ENCODE measurements at regions not wholly inside any gene's neighbourhood (a gene's known extent, or its start where the extent isn't known, plus 50 kb on each side); places are given as distances from the start of the nearest gene placed in this dataset.
"Not testable (repeated sequence)": the region's sequence is repeated elsewhere in the genome, so short reads cannot be mapped to it uniquely, and the experiment has no call there.

DNA sequence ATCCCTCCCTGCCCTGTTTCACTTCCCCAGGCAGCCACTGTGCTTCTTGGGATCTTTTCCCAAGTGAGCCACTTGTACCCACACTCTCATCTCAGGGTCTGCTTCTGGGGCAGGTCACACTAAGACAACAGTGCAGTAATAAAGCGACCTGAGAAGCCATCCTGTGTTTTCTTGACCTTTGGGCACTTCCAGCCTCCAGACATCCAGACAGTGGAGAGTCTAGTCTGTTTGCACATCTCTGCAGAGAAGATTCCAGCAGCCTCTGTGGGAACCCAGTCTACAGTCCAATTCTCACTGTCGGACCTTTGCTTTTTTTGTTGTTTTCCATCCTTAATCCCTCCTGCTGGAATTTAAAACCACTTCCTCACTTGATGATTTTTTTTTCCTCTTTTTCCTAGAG, 50.3 kb upstream of the ATP6AP2 start:
- DNase-seq (ENCODE audit: low read depth): no peak

DNA sequence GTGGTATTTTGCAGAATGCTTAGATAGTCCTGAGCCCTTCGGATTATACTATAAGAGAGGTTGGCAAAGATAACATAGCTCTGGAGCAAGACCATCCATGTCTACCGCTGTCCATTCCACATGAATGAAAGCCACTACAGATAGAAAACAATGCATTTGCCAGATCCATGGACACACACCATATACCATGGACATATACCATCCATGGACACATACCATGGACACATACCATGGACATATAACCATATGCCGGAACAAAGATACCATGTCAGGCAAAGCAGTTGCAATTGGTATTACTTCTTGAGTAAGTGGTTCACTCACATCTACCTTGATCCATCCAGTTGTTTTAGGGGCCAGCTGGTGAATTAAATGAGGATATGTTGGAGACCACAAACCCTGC, 53.2 kb upstream of the ATP6AP2 start:
- no peak for DNase-seq (ENCODE audit: low read depth)

DNA sequence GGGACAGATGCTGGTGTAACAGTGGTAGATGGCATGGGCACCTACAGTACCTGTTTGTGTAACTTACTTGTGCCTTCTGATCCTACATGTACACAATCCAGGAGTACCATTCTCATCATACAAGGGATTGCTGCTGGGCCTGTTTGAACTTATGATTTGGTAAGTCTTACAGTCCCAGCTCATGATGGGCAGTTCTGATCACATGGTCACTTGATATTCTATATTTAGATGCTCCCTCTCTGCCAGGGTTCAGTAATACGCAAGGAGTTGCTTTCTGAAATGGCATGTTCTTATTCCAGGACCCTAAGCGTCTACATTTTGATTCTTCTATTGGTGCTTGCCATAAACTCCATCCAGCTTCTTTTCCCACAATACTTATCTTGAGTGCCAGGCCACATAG, 54.4 kb upstream of the ATP6AP2 start:
- no peak for DNase-seq (ENCODE audit: low read depth)

DNA sequence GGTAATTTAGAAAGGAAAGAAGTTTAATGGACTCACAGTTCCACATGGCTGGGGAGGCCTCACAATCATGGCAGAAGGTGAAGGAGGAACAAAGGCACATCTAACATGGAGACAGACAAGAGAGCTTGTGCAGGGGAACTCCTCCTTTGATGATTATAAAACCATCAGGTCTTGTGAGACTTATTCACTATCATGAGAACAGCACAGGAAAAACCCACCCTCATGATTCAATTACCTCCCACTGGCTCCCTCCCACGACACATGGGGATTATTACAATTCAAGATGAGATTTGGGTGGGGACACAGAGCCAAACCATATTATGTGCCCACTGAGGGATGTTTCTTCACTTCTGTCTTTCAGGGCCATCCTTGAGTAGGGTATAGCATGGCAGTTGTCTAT, 54.9 kb upstream of the ATP6AP2 start:
- not testable (repeated sequence) for DNase-seq (ENCODE audit: low read depth)

DNA sequence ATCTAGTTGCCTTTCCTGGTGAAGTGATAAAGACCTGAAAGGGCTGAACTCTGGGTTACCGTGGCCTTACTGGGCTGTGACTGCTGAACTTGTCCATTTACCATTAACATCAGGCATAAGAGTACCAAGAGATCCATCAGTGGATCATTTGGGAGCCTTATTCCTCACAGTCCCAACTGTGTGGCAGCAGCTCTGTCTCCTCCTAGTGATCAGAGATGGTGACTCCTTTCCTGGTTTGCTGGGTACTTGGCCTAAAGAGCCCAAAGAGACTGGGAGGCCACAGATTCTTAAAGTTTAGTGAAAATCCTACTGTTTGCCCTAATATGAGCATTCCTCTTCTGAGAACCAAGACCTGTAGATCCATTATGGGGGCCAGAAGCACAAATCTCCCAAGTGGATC, 56.3 kb upstream of the ATP6AP2 start:
- peak; percentile 18 for DNase-seq (ENCODE audit: low read depth)

DNA sequence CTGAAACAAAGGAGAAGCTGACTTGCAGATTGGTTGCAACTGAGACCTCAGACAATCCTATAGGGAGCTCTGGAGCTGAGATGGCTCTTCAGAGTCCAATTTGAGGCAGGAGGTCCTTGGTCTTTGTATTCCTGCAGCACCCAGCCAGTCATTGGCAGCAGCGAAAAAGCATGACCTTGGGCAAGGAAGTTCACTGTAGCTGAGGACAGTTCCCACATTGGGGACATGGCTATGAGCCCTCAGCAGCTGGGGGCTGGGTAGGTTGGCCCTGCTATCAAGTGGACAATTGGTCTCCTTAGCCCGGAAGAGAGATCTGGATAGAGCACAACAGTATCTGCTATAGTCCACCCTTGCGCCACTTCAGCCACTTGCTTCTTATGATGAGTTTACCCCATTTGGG, 56.9 kb upstream of the ATP6AP2 start:
- no peak for DNase-seq (ENCODE audit: low read depth)

DNA sequence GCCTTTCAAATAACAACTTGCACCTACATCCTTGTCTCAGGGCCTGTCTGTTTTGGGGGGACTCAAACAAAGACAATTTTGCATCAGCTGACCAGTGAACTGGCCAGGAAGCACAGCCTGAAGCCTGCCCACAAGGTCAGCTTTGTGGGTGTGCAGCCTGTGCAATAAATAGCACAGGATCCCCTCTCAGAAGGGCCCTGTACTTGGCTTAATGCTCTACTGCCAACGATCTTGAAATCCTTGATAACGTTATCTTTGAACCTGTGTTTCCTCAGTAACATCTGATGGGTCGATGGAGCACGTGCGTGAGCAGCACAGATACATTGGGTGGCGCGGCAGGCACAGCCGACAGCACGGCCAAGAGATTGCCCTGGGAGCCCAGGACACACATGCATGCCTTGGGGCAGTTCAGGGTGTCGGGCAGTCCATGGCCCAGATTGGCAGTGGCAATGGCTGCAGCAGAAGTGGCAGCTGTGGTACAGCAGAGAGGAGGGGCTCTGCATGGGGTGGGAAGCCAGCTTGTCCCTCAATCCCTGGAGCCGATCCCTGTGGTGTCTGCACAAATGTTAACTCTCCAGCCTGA, 58.8 kb upstream of the ATP6AP2 start:
- no peak for DNase-seq (ENCODE audit: low read depth)

DNA sequence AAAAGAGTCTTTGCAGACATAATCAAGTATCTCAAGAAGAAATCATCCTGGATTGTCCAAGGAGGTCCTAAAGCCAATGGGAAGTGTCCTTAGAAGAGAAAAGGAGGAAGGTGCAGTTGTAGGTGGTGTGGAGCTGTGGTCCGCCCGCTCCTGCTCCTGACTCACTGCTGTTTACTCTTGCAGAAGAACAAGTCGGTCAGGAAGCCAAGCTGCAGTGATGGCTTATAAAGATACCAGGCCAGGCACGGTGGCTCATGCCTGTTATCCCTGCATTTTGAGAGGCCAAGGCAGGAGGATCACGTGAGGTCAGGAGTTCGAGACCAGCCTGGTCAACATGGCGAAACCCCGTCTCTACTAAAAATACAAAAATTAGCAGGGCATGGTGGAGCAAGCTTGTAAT, 66.4 kb upstream of the ATP6AP2 start:
- no peak for DNase-seq (ENCODE audit: low read depth)

DNA sequence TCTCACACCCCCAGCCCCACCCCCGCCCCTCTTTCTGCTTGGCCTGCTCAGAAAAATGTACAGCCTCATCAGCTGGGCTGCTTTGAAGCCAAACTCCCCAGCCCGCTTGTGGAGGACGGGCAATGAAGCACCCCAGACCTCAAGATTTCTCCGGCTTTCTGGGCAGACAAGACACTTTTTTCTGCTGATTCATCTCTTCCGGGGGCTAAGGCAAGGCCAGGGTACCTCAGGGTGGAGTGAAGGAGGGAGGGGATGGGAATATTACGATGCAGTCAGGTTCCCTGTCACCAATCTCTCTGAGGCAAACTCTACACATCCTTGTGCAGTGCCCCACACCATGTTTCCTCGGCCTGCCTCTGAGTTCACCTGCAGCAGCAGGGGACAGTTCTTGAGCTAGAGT, 66.9 kb upstream of the ATP6AP2 start:
- no peak for DNase-seq (ENCODE audit: low read depth)

DNA sequence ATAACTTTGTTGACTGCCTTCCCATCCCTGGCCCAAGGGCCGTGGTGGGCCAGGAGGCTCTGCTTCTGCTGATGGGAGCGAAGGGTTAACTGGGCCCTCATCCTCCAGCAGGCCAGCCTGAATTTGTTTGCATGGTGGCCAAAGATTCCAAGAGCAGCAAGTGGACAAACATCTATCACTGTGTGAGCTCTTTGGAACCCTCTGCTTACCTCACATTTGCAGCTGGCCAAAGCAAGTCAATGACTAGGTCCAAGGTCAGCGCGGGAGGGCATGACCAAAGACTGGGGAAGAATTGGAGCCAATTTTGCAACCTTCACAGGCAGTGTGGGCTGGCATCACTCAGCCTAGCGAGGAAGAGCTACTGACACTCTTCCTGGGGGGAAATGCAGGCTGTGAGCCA, 67.8 kb upstream of the ATP6AP2 start:
- DNase-seq (ENCODE audit: low read depth): no peak

DNA sequence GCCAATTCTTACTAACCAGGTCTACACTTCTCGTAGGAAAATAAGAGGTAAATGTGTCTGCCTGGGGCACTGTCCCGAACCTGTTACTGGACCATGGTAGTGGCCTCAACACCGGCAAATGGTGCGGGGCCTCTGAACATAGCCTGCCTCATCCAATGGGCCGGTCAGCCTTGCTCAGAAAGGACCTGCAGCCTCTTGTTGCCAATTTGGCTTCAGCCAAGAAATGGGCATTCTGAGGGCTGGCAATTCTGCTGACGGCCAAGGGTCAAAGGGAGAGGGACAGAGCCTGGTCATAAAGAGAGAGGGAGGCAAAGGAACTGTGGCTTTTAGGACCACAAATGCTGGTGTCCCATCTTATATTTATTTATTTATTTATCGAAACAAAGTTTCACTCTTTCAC, 69.5 kb upstream of the ATP6AP2 start:
- no peak for DNase-seq (ENCODE audit: low read depth)

DNA sequence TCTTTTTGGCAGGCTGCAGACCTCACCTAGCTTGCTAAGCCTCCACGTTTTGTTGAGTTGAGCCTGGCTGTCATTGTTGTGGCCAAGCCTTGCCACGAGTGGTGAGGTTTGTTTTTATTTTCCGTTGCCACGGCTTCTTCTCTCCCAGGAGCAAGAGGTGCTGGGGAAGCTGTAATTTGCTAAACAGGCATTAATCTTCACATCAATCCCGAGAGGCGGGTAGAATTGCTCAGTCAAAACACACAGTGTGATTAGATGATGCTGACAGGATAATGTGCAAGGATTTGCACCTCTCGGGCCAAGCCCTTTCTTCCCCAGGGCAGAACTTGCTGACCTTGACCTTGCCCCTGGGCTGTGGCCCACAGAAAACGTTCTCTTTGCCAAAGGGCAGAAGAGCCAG, 72.2 kb upstream of the ATP6AP2 start:
- peak; percentile 14 for DNase-seq (ENCODE audit: low read depth)

DNA sequence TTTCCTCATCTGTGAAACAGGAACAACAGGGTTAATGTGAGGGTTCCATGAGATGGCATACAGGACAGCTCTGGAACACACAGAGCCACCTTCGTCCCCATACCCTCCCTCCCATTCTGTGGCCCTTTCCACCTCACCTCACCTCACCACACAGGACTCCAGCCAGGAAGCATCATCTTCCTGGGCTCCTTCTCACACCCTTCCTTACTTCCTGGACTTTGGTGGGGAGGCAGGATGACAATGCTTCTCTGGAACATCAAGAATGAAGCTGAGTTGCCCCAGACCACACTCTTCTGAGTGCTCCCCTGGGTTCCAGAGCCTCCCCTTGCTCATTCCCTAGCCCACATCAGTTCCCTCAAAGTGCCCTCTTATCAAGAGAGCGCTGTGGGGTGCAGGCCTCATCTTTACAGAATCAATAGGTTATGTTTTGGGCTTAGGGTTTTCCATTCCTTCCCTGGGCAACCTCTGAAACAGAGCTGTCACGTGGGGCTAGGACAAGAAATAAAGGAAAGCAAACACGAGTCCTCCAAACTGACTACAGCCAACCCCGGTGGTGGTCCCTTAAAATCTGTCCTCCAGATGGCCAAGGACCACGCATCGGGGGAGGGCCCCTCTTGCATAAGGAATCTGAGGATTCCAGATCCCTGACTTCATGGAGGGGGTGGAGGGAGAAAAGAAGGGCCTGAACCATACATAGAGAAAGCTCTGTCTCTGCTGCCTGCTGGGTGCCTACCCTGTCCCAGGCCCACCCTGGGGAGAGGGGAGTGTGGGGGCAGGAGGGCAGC, 74.4 kb upstream of the ATP6AP2 start:
- no peak for DNase-seq (ENCODE audit: low read depth)

DNA sequence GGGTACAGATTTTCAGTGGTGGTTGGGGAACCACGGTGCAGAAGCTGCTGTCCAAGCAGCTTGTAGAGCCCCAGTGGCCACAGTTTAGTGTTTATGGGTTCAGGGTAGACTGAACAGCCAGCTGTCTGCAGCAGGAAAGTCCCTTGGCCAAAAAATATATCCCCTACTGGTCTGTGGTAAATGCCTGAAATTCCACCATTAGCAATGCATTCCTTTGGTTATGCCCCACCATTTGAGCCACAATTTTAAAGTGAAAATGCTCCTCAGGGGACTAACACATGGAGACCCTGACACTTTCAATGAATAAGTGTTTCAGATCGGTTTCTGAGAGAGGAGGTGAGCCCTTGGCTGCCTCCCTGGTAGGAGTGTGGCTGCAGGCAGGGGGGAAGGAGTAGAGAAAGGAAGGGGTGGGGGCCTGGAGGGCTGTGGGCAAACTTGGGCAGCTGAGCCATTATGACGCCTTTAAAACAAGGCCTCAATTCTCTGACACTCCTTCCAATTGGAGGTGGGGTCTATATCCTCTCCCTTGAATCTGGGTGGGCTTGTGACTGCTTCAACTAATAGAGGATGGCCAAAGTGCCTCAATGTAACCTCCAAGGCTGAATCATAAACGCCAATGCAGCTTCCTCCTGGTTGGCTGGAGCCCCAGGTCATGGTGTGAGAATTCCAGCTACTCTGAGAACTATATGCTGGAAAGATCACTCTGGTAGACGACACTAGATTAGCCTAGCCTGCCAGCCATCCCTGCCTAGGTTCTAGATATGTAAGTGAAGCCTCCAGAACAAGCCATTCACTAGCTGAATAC, 75.8 kb upstream of the ATP6AP2 start:
- peak; percentile 96 for DNase-seq (ENCODE audit: low read depth)

DNA sequence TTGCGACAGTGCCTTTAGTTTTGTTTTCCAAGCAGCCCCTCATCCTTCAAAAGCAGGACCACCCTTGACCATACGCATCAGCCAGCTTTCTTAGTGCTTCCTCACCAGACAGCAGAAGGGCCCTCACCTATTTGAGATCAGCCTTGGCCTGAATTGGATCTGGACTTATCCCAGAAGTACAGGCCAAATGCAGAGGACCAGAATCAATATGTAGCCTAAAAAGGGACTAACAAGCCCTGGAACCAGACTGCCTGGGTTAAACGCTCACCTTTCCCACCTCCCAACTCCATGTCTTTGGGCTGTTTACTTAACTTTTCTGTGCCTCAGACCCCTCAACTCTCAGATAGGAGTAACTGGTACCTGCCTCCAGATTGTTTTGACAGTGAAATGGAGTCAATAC, 77.7 kb upstream of the ATP6AP2 start:
- no peak for DNase-seq (ENCODE audit: low read depth)

DNA sequence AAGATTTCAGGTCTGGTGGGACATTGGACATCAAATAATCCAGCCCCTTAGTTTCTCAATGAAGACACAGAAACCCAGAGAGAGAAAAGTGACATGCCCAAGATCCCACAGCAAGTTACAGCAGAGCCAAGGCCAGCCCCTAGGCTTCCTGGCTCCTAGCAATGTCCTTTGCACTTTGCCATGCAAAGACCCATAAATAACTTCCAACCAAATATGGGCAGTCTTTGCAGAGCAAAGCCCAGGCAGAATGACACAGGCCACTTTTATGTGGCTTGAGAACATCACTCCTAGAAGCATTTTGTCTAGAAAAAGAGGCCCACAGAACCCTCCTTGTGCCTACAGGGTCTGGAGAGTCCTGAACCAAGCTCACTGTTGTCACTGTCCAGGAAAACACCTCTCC, 78.1 kb upstream of the ATP6AP2 start:
- DNase-seq (ENCODE audit: low read depth): no peak

DNA sequence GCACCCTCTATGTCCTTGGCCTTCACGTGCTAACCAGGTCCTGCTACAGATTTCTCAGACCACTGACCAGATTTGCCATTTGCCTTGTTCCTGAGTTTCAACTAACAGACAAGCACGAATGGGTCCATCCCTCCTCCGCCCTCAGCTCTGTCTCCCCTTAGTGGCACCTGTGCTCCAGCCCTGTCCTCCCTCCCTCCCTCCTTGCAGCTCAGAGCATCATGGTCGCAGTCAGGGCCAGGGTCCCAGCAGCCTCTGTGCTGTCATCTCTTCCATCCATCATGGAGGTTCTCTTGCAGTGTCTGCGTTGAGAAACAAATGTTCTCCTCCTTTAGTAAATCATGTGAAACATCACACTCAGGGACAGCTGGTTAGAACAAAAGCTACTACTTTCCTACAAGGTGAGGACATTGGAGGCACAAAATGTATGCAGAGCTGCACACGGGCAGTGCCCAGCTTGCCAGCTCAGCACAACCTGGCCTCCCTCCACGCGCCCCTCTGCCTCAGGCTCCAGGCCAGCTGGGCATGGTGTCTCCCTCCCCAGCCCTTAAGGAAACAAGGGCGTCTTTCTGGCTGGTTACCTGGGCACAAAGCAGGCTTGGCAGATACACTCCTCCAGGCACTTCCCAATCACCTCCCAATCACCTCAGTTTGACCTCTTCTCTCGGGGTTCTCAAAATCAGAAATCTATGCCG, 79.5 kb upstream of the ATP6AP2 start:
- no peak for DNase-seq (ENCODE audit: low read depth)

DNA sequence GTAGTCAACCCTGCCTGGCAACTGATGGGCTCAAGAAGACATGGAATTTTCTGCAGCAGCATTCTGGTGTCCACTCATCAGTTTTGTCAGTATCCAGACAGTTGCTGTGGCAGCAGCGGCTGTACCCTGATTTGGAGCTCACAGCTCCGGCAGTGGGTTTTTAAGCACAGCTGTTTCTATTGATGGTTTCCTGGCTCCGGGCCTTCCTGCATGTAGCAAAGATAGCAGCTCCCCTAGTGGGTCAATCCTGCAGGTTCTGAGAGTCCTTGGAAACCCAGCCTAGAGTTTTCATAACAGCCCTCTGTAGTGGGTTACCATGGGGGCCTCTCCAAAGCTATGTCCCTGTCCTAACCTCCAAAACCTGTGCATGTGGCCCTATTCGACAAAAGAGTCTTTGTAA, 84.0 kb upstream of the ATP6AP2 start:
- DNase-seq (ENCODE audit: low read depth): peak; percentile 39

DNA sequence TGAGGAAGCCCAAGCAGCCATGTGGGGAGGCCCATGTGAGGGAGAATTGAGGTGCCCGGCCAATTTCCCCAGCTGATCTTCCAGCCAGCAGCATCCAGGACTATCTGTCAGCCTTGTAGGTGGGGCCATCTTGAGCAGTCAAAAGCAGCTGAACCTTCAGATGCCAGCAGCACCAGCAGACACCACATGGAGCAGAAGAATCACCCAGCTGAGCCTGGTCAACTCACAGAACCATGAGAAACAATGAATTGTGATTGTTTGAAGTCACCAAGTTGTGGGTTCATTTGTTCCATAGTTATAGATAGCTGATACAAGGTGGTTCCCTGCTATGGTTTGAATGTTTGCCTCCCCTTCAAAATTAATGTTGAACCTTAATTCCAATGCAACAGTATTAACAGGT, 85.1 kb upstream of the ATP6AP2 start:
- no peak for DNase-seq (ENCODE audit: low read depth)

DNA sequence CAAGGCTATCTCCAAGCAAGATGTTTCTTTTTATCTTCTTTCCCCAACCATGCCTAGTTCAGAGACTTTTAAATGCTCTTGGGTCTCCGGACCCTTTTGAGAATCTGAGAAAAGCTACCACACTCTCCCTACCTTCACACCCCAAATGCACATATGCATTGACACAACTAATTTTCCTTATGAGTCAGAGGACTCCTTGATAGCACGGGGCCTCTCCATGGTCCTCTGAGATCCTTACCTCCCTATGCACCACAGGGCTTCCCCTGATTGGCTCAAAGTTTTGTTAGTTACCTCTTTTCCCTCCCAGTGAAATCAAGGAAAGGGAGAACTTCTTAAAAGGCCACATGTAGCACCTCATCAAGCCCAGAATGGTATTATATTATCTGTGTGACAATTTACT, 86.8 kb upstream of the ATP6AP2 start:
- no peak for DNase-seq (ENCODE audit: low read depth)

DNA sequence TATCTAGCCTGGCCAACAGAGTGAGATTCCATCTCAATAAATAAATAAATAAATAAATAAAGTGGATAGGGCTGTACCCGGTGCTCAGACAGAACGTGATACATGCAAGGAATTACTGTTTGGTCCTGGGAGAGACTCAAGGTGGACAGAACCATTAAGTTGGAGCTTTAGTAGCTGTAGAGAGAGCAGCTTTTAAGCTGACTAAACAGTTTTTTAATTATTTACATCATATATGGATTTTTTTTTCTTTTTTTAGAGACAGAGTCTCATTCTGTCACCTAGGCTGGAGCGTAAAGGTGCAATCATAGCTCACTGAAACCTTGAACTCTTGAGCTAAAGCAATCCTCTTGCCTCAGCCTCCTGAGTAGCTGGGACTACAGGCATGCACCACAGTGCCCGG, 92.5 kb upstream of the ATP6AP2 start:
- DNase-seq (ENCODE audit: low read depth): no peak

DNA sequence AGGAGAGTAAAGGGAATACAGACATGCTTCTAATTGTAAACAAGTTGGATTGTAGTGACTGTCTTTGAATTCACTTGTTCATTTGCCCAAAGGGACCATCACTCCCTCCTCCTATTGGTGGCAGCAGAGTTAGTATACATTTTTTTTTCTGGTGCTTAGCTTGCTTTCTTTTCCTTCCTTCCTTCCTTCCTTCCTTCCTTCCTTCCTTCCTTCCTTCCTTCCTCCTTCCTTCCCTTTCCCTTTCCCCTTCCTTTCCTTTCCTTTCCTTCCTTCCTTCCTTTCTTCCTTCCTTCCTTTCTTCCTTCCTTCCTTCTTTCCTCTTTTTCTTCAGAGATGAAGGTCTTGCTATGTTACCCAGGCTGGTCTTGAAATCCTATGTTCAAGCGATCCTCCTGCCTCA, 94.8 kb upstream of the ATP6AP2 start:
- no peak for DNase-seq (ENCODE audit: low read depth)

All from RPMI7951 (cell line).